ENCODE measurements at regions not wholly inside any gene's neighbourhood (a gene's known extent, or its start where the extent isn't known, plus 50 kb on each side); places are given as distances from the start of the nearest gene placed in this dataset.

- no peak overlapping the region for H3K27ac ChIP-seq (ENCODE audit: low read depth in 2 of 2, low read length in 2 of 2)
- no peak for DNase-seq
- TF ChIP-seq CTCF (IDR thresholded peaks at IDR 0.05; ENCODE audit: borderline replicate concordance, extremely low read depth, insufficient read depth): no peak
- H3K27me3 ChIP-seq (ENCODE audit: control insufficient read depth, insufficient read depth, low read length): no peaks in the 10 kb centered on the region
- intact Hi-C loops (cut with DNase I): no loop called here
- H3K9me3 ChIP-seq (ENCODE audit: control insufficient read depth in 2 of 3, insufficient read depth in 1 of 3, low read length in 3 of 3): no peaks in the 10 kb centered on the region
- no peaks in the 10 kb centered on the region for H3K4me1 ChIP-seq (ENCODE audit: control insufficient read depth in 2 of 3, insufficient read depth in 2 of 3, low read depth in 1 of 3, low read length in 3 of 3)
- H3K4me3 ChIP-seq (ENCODE audit: low read length in 3 of 3): no peak overlapping the region
- no peak for FAIRE-seq
- no peak overlapping the region for H3K9ac ChIP-seq (ENCODE audit: low read length in 3 of 3)
- no peaks in the 10 kb centered on the region for H3K36me3 ChIP-seq (ENCODE audit: control insufficient read depth in 2 of 3, insufficient read depth in 3 of 3, low read length in 3 of 3)
Observed at GRCh38 chr6:50924758-50925157, 106.1 kb downstream of the TFAP2B start.

- no peaks in the 10 kb centered on the region for H3K9me3 ChIP-seq (ENCODE audit: control insufficient read depth in 2 of 3, insufficient read depth in 1 of 3, low read length in 3 of 3)
- no peak overlapping the region for H3K27ac ChIP-seq (ENCODE audit: low read depth in 2 of 2, low read length in 2 of 2)
- H3K4me3 ChIP-seq (ENCODE audit: low read length in 3 of 3): no peak overlapping the region
- intact Hi-C loops (cut with DNase I): no loop called here
- H3K27me3 ChIP-seq (ENCODE audit: control insufficient read depth, insufficient read depth, low read length): no peaks in the 10 kb centered on the region
- no peak for DNase-seq
- H3K9ac ChIP-seq (ENCODE audit: low read length in 3 of 3): no peak overlapping the region
- no peak for TF ChIP-seq CTCF (IDR thresholded peaks at IDR 0.05; ENCODE audit: borderline replicate concordance, extremely low read depth, insufficient read depth)
- no peaks in the 10 kb centered on the region for H3K4me1 ChIP-seq (ENCODE audit: control insufficient read depth in 2 of 3, insufficient read depth in 2 of 3, low read depth in 1 of 3, low read length in 3 of 3)
- FAIRE-seq: no peak
- no peaks in the 10 kb centered on the region for H3K36me3 ChIP-seq (ENCODE audit: control insufficient read depth in 2 of 3, insufficient read depth in 3 of 3, low read length in 3 of 3)
Observed at GRCh38 chr6:50925548-50925947, 106.9 kb downstream of the TFAP2B start.

- H3K4me1 ChIP-seq (ENCODE audit: control insufficient read depth in 2 of 3, insufficient read depth in 2 of 3, low read depth in 1 of 3, low read length in 3 of 3): no peaks in the 10 kb centered on the region
- no peak overlapping the region for H3K4me3 ChIP-seq (ENCODE audit: low read length in 3 of 3)
- H3K27me3 ChIP-seq (ENCODE audit: control insufficient read depth, insufficient read depth, low read length): no peaks in the 10 kb centered on the region
- no peak overlapping the region for H3K27ac ChIP-seq (ENCODE audit: low read depth in 2 of 2, low read length in 2 of 2)
- H3K9ac ChIP-seq (ENCODE audit: low read length in 3 of 3): no peak overlapping the region
- no peaks in the 10 kb centered on the region for H3K36me3 ChIP-seq (ENCODE audit: control insufficient read depth in 2 of 3, insufficient read depth in 3 of 3, low read length in 3 of 3)
- no peaks in the 10 kb centered on the region for H3K9me3 ChIP-seq (ENCODE audit: control insufficient read depth in 2 of 3, insufficient read depth in 1 of 3, low read length in 3 of 3)
- DNase-seq: no peak
- intact Hi-C loops (cut with DNase I): no loop called here
- FAIRE-seq: no peak
- no peak for TF ChIP-seq CTCF (IDR thresholded peaks at IDR 0.05; ENCODE audit: borderline replicate concordance, extremely low read depth, insufficient read depth)
Observed at GRCh38 chr6:50925981-50926380, 107.3 kb downstream of the TFAP2B start.

- Histone ChIP-seq H3K9me3 (ENCODE audit: control insufficient read depth in 2 of 3, insufficient read depth in 1 of 3, low read length in 3 of 3) (no peaks in the 10 kb centered on the region), H3K27me3 (ENCODE audit: control insufficient read depth, insufficient read depth, low read length) (no peaks in the 10 kb centered on the region), H3K9ac (ENCODE audit: low read length in 3 of 3) (no peak overlapping the region), H3K4me3 (ENCODE audit: low read length in 3 of 3) (no peak overlapping the region), H3K36me3 (ENCODE audit: control insufficient read depth in 2 of 3, insufficient read depth in 3 of 3, low read length in 3 of 3) (no peaks in the 10 kb centered on the region), H3K27ac (ENCODE audit: low read depth in 2 of 2, low read length in 2 of 2) (no peak overlapping the region), H3K4me1 (ENCODE audit: control insufficient read depth in 2 of 3, insufficient read depth in 2 of 3, low read depth in 1 of 3, low read length in 3 of 3) (no peaks in the 10 kb centered on the region)
- no peak for DNase-seq
- intact Hi-C loops (cut with DNase I): no loop called here
- TF ChIP-seq CTCF (IDR thresholded peaks at IDR 0.05; ENCODE audit: borderline replicate concordance, extremely low read depth, insufficient read depth): no peak
- FAIRE-seq: no peak
Observed at GRCh38 chr6:50927800-50928199, 109.1 kb downstream of the TFAP2B start.

All from kidney (tissue), 13 donors.